ENCODE measurements at regions not wholly inside any gene's neighbourhood (a gene's known extent, or its start where the extent isn't known, plus 50 kb on each side); places are given as distances from the start of the nearest gene placed in this dataset.

- H3K36me3 Mint-ChIP-seq (ENCODE audit: low read depth), result no peaks in the 10 kb centered on the region
- DNase-seq (ENCODE audit: low spot score) (no peak), ATAC-seq (no peak)
- H3K9me3 Mint-ChIP-seq, result no peaks in the 10 kb centered on the region
- H2AFZ ChIP-seq, result no peak overlapping the region
- no peak overlapping the region for H3K27ac Mint-ChIP-seq
- peaks cover 5% of the 10 kb centered on the region for H3K27me3 Mint-ChIP-seq (ENCODE audit: insufficient read depth, low read depth, poor library complexity)
- no peak overlapping the region for H3K4me2 ChIP-seq
- H3K27ac ChIP-seq (ENCODE audit: low read depth), result no peak overlapping the region
- no peaks in the 10 kb centered on the region for H3F3A ChIP-seq (replicated peaks; ENCODE audit: low read depth)
- TF ChIP-seq CREB1 (CRISPR knock-in tag; IDR thresholded peaks at IDR 0.05; ENCODE audit: low read depth) (no peak), NANOG (IDR thresholded peaks at IDR 0.05; ENCODE audit: borderline replicate concordance) (no peak), EZH2phosphoT487 (IDR thresholded peaks at IDR 0.05; ENCODE audit: unreplicated experiment) (no peak), CTCF (conservative IDR thresholded peaks at IDR 0.05; ENCODE audit: low read depth in 2 of 2) (no peak), STAT1 (IDR thresholded peaks at IDR 0.05; ENCODE audit: unreplicated experiment) (no peak), POLR2AphosphoS5 (IDR thresholded peaks at IDR 0.05; ENCODE audit: low read depth) (no peak)
- TF ChIP-seq, protein P1, sequence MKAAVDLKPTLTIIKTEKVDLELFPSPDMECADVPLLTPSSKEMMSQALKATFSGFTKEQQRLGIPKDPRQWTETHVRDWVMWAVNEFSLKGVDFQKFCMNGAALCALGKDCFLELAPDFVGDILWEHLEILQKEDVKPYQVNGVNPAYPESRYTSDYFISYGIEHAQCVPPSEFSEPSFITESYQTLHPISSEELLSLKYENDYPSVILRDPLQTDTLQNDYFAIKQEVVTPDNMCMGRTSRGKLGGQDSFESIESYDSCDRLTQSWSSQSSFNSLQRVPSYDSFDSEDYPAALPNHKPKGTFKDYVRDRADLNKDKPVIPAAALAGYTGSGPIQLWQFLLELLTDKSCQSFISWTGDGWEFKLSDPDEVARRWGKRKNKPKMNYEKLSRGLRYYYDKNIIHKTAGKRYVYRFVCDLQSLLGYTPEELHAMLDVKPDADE (IDR thresholded peaks at IDR 0.05), result no peak
- H4K20me1 ChIP-seq (replicated peaks; ENCODE audit: insufficient read depth), result no peaks in the 10 kb centered on the region
- H3K4me3 ChIP-seq, result no peak overlapping the region
- no peaks in the 10 kb centered on the region for H3K27me3 ChIP-seq (ENCODE audit: insufficient read depth)
- H3K79me2 ChIP-seq (replicated peaks; ENCODE audit: insufficient read depth), result no peaks in the 10 kb centered on the region
- H3K36me3 ChIP-seq (ENCODE audit: insufficient read depth), result no peaks in the 10 kb centered on the region
- H3K4me1 Mint-ChIP-seq, result peaks cover 5% of the 10 kb centered on the region; the same call in 1 of the 3 replicates
- H3K9me2 ChIP-seq (ENCODE audit: insufficient read depth), result no peaks in the 10 kb centered on the region
- no peak overlapping the region for H3K4me3 Mint-ChIP-seq
- H3K4me1 ChIP-seq (ENCODE audit: insufficient read depth), result no peaks in the 10 kb centered on the region
These were observed 186.9 kb downstream of the RRAGC start for GRCh38 chr1:38672692-38673091.

GRCh38 chr1:38671221-38671620, 188.4 kb downstream of the RRAGC start:
- ATAC-seq (no peak), DNase-seq (ENCODE audit: low spot score) (no peak)
- no peaks in the 10 kb centered on the region for H3K9me2 ChIP-seq (ENCODE audit: insufficient read depth)
- Mint-ChIP-seq H3K4me1 (peaks cover 5% of the 10 kb centered on the region; the same call in 1 of the 3 replicates), H3K4me3 (no peak overlapping the region), H3K27ac (no peak overlapping the region), H3K9me3 (no peaks in the 10 kb centered on the region), H3K27me3 (ENCODE audit: insufficient read depth, low read depth, poor library complexity) (peaks cover 4% of the 10 kb centered on the region), H3K36me3 (ENCODE audit: low read depth) (no peaks in the 10 kb centered on the region)
- H3K4me1 ChIP-seq (ENCODE audit: insufficient read depth), result no peaks in the 10 kb centered on the region
- H4K20me1 ChIP-seq (replicated peaks; ENCODE audit: insufficient read depth), result no peaks in the 10 kb centered on the region
- no peaks in the 10 kb centered on the region for H3F3A ChIP-seq (replicated peaks; ENCODE audit: low read depth)
- no peak overlapping the region for H2AFZ ChIP-seq
- H3K27ac ChIP-seq (ENCODE audit: low read depth), result no peak overlapping the region
- H3K79me2 ChIP-seq (replicated peaks; ENCODE audit: insufficient read depth), result no peaks in the 10 kb centered on the region
- H3K4me2 ChIP-seq, result no peak overlapping the region
- H3K27me3 ChIP-seq (ENCODE audit: insufficient read depth), result no peaks in the 10 kb centered on the region
- no peak overlapping the region for H3K4me3 ChIP-seq
- H3K36me3 ChIP-seq (ENCODE audit: insufficient read depth), result no peaks in the 10 kb centered on the region
- TF ChIP-seq REST (IDR thresholded peaks at IDR 0.05; ENCODE audit: unreplicated experiment) (no peak), STAT1 (IDR thresholded peaks at IDR 0.05; ENCODE audit: unreplicated experiment) (no peak), JUNB (IDR thresholded peaks at IDR 0.05; ENCODE audit: unreplicated experiment) (no peak), CTCF (conservative IDR thresholded peaks at IDR 0.05; ENCODE audit: low read depth in 2 of 2) (no peak), EZH2 (IDR thresholded peaks at IDR 0.05; ENCODE audit: low read depth, unreplicated experiment) (no peak), NANOG (IDR thresholded peaks at IDR 0.05; ENCODE audit: borderline replicate concordance) (no peak), ZNF114 (CRISPR knock-in tag; IDR thresholded peaks at IDR 0.05) (no peak), POLR2AphosphoS5 (IDR thresholded peaks at IDR 0.05; ENCODE audit: low read depth) (no peak), EZH2phosphoT487 (IDR thresholded peaks at IDR 0.05; ENCODE audit: unreplicated experiment) (no peak)
- TF ChIP-seq, protein P1 (IDR thresholded peaks at IDR 0.05), result no peak

Measured in GM23338 (cell line).